Thoracic aorta (tissue), 2 donors: ENCODE measurements at regions not wholly inside any gene's neighbourhood (a gene's known extent, or its start where the extent isn't known, plus 50 kb on each side); places are given as distances from the start of the nearest gene placed in this dataset.

Experiments
- ATAC-seq: fragments of 150-250 bp; one replicate; pipeline ENCODE4 v1.8.0; 2017; ENCODE audit warnings: low read depth; ENCODE audit not compliant: insufficient number of reproducible peaks, low FRiP score
- DNase-seq: peaks from one replicate; pipeline ENCODE4 v3.0.0-alpha.2; 2020; ENCODE audit warnings: low spot score
- H3K27ac ChIP-seq, 2 donors: fragments of 200-600 bp; sonication (generic); 1 replicate in 1 of 2; 2 replicates in 1 of 2; pipeline ENCODE4 v1.5.1; 2016; ENCODE audit warnings: mild to moderate bottlenecking in 2 of 2, moderate library complexity in 2 of 2
- H3K27me3 ChIP-seq: fragments of 200-600 bp; sonication (generic); replicated peaks from 2 replicates; pipeline ENCODE4 v1.6.0; 2016; ENCODE audit warnings: mild to moderate bottlenecking; ENCODE audit not compliant: insufficient read depth
- H3K36me3 ChIP-seq: fragments of 200-600 bp; sonication (generic); one replicate; pipeline ENCODE4 v1.5.1; 2016
- H3K4me1 ChIP-seq, 2 donors: fragments of 200-600 bp; sonication (generic); 1 replicate in 1 of 2; 2 replicates in 1 of 2; pipeline versions ENCODE4 v1.5.1 to v1.6.0; 2016; ENCODE audit warnings: low read depth in 2 of 2, mild to moderate bottlenecking in 1 of 2; ENCODE audit not compliant: control insufficient read depth in 1 of 2
- H3K4me3 ChIP-seq: fragments of 200-600 bp; sonication (generic); 2 replicates; pipeline ENCODE4 v1.5.1; 2016; ENCODE audit warnings: mild to moderate bottlenecking
- H3K9me3 ChIP-seq: fragments of 200-600 bp; sonication (generic); 2 replicates; pipeline ENCODE4 v1.5.1; 2016
- CTCF ChIP-seq: fragments of 200-600 bp; sonication (generic); IDR thresholded peaks from one replicate; pipeline ENCODE4 v1.5.1; 2019; ENCODE audit warnings: antibody characterized with exemption

GRCh38 chr4:178351185-178351584 is 908.9 kb upstream of the AGA start:
- no peak for ATAC-seq
- Histone ChIP-seq H3K4me3 (no peak overlapping the region), H3K27ac (no peak overlapping the region), H3K36me3 (no peaks in the 10 kb centered on the region), H3K4me1 (no peaks in the 10 kb centered on the region), H3K9me3 (no peaks in the 10 kb centered on the region), H3K27me3 (no peaks in the 10 kb centered on the region)
- DNase-seq = no peak
- no peak for TF ChIP-seq CTCF

- no peaks in the 10 kb centered on the region for H3K4me1 ChIP-seq
- H3K27ac ChIP-seq = no peak overlapping the region
- ATAC-seq (no peak), DNase-seq (no peak)
- no peaks in the 10 kb centered on the region for H3K27me3 ChIP-seq
- no peaks in the 10 kb centered on the region for H3K36me3 ChIP-seq
- no peaks in the 10 kb centered on the region for H3K9me3 ChIP-seq
- no peak overlapping the region for H3K4me3 ChIP-seq
- TF ChIP-seq CTCF = no peak
Observed at GRCh38 chr4:178356725-178357124, 914.5 kb upstream of the AGA start.

- ATAC-seq (no peak), DNase-seq (no peak)
- no peaks in the 10 kb centered on the region for H3K36me3 ChIP-seq
- H3K27me3 ChIP-seq = no peaks in the 10 kb centered on the region
- no peak overlapping the region for H3K4me3 ChIP-seq
- no peak overlapping the region for H3K27ac ChIP-seq
- TF ChIP-seq CTCF = no peak
- H3K9me3 ChIP-seq = no peaks in the 10 kb centered on the region
- no peaks in the 10 kb centered on the region for H3K4me1 ChIP-seq
Observed at GRCh38 chr4:178385481-178385880, 943.2 kb upstream of the AGA start.

GRCh38 chr4:178387756-178388155 is 945.5 kb upstream of the AGA start:
- Histone ChIP-seq H3K27ac (no peak overlapping the region), H3K36me3 (no peaks in the 10 kb centered on the region), H3K4me1 (no peaks in the 10 kb centered on the region), H3K9me3 (no peaks in the 10 kb centered on the region), H3K4me3 (no peak overlapping the region), H3K27me3 (no peaks in the 10 kb centered on the region)
- ATAC-seq (no peak), DNase-seq (no peak)
- no peak for TF ChIP-seq CTCF

DNA sequence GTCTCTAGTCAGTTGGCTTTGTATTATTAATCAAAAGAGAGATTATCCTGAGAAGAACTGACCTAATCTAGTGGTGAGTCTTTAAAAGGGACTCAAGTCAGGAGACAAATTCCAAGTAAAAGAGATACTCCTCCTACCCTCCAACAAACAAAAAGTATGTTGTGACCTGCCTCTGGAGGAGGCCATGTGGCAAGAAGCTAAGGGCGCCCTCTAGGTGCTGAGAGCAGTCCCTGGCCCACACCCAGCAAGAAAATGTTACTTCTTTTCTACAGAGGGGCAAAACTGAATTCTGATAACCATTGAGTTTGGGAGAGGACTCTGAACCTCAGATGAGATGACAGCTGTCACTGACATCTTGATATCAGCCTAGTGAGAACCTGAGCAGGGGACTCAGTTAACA is 953.6 kb upstream of the AGA start:
- Histone ChIP-seq H3K27me3 (no peaks in the 10 kb centered on the region), H3K4me1 (no peaks in the 10 kb centered on the region), H3K27ac (no peak overlapping the region), H3K9me3 (no peaks in the 10 kb centered on the region), H3K36me3 (no peaks in the 10 kb centered on the region), H3K4me3 (no peak overlapping the region)
- DNase-seq (no peak), ATAC-seq (no peak)
- TF ChIP-seq CTCF = no peak
